ENCODE measurements at regions not wholly inside any gene's neighbourhood (a gene's known extent, or its start where the extent isn't known, plus 50 kb on each side); places are given as distances from the start of the nearest gene placed in this dataset.
A peak's percentile ranks its signal among the peaks of the same experiment; 100 is the strongest.

DNA sequence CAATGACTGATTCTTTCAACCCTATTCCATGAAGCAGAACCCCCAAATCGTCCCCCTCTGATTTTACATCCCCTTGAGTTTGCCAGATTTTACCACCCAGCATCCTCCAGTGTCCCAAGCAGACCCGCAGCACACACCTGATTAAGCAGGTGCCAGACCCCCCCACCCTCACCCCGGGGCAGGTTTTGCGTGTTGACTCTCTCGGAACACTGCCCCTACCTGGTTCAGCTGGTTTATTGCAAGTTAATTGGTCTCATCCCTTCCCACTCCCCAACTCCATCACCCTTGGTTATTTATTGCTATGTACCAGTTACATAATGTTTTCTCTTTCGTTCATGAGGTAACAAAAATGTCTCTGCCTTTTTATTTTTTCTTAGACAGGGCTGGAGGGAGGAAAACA is 258.4 kb downstream of the BCOR start:
- DNase-seq, result no peak
- Histone ChIP-seq H3K27ac (ENCODE audit: low read depth, low read length) (no peak overlapping the region), H3K23ac (ENCODE audit: low read length) (no peak overlapping the region), H4K8ac (ENCODE audit: low read depth, low read length) (no peak overlapping the region), H3K56ac (ENCODE audit: low read length) (no peak overlapping the region), H3K79me1 (ENCODE audit: low read length) (no peaks in the 10 kb centered on the region), H3K18ac (ENCODE audit: low read length) (no peak overlapping the region), H2AK5ac (ENCODE audit: low read length) (no peak overlapping the region), H3K27me3 (ENCODE audit: insufficient read depth, low read length, poor library complexity) (no peaks in the 10 kb centered on the region), H3K9ac (ENCODE audit: low read length) (no peak overlapping the region), H3K36me3 (ENCODE audit: control insufficient read depth, insufficient read depth, low read length) (no peaks in the 10 kb centered on the region), H2BK120ac (ENCODE audit: low read depth, low read length) (no peak overlapping the region), H2BK15ac (replicated peaks; ENCODE audit: low read depth) (no peak overlapping the region), H3K4me1 (ENCODE audit: control insufficient read depth, low read depth, low read length) (no peaks in the 10 kb centered on the region), H4K5ac (ENCODE audit: low read length) (no peak overlapping the region), H3K4me2 (ENCODE audit: low read length) (no peak overlapping the region), H3K4ac (ENCODE audit: low read depth, low read length) (no peak overlapping the region), H3K4me3 (ENCODE audit: low read length) (no peak overlapping the region), H2BK5ac (ENCODE audit: low read length) (no peak overlapping the region), H3K79me2 (ENCODE audit: control insufficient read depth, insufficient read depth, low read length) (no peaks in the 10 kb centered on the region)
- WGBS (ENCODE audit: extremely low coverage, insufficient coverage, low lambda C conversion rate), result no CpG with 5 or more reads among the region's 6 CpGs

DNA sequence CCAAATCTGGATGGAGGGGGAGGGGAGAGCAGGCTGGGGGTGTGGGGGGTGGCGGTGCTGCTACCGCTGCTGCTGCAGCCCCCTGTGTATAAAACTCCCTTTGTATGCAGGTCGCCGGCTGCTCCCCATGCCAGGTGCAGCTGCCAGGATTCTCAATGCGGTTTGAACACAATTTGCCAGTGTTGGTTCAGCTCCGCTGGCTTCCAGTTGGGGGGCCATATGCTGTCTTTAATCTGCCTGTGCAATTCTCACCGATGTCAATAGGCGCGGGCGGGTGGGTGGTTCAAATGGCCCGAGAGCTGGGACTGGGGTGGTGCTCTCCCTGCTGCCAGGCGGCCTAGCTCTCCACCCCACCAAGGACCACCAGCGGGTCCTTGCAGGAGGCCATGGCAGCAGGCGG is 257.6 kb downstream of the BCOR start:
- no peak overlapping the region for H4K5ac ChIP-seq (ENCODE audit: low read length)
- H2BK120ac ChIP-seq (ENCODE audit: low read depth, low read length), result no peak overlapping the region
- no peaks in the 10 kb centered on the region for H3K79me1 ChIP-seq (ENCODE audit: low read length)
- H3K27ac ChIP-seq (ENCODE audit: low read depth, low read length), result no peak overlapping the region
- H3K18ac ChIP-seq (ENCODE audit: low read length), result no peak overlapping the region
- H3K27me3 ChIP-seq (ENCODE audit: insufficient read depth, low read length, poor library complexity), result no peaks in the 10 kb centered on the region
- no peak overlapping the region for H3K4me3 ChIP-seq (ENCODE audit: low read length)
- no peak overlapping the region for H3K23ac ChIP-seq (ENCODE audit: low read length)
- H4K8ac ChIP-seq (ENCODE audit: low read depth, low read length), result no peak overlapping the region
- no peak for DNase-seq
- no CpG with 5 or more reads among the region's 14 CpGs for WGBS (ENCODE audit: extremely low coverage, insufficient coverage, low lambda C conversion rate)
- no peak overlapping the region for H3K4me2 ChIP-seq (ENCODE audit: low read length)
- H2AK5ac ChIP-seq (ENCODE audit: low read length), result no peak overlapping the region
- no peak overlapping the region for H2BK5ac ChIP-seq (ENCODE audit: low read length)
- H3K79me2 ChIP-seq (ENCODE audit: control insufficient read depth, insufficient read depth, low read length), result no peaks in the 10 kb centered on the region
- H3K56ac ChIP-seq (ENCODE audit: low read length), result no peak overlapping the region
- no peaks in the 10 kb centered on the region for H3K4me1 ChIP-seq (ENCODE audit: control insufficient read depth, low read depth, low read length)
- H2BK15ac ChIP-seq (replicated peaks; ENCODE audit: low read depth), result no peak overlapping the region
- no peaks in the 10 kb centered on the region for H3K36me3 ChIP-seq (ENCODE audit: control insufficient read depth, insufficient read depth, low read length)
- no peak overlapping the region for H3K4ac ChIP-seq (ENCODE audit: low read depth, low read length)
- H3K9ac ChIP-seq (ENCODE audit: low read length), result no peak overlapping the region

DNA sequence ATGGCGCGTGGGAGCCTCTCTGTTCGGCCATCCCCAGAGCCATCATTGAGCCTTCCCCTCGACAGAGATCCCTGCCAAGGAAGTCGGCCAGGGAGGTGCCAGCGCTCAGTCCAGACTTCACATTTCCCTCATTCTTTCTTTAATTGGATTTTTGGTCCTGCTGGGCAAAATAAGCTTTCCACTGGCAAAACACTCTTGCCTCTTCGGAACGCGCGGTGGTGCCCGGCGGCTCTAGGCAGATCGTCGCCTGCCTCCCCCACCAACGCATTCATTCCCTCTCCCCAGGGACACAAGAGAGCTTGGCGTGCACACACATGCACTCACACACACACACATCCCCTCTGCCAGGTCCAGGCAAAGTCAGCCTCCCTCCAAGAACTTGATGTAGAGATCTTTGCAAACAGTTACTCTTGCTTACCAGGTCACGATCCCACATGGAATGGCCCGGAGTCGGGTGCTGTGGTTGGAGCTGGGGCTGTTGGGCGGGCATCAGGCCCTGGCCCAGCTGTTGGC is 257.1 kb downstream of the BCOR start:
- no peak overlapping the region for H4K5ac ChIP-seq (ENCODE audit: low read length)
- H4K8ac ChIP-seq (ENCODE audit: low read depth, low read length), result no peak overlapping the region
- H3K79me2 ChIP-seq (ENCODE audit: control insufficient read depth, insufficient read depth, low read length), result no peaks in the 10 kb centered on the region
- no peak overlapping the region for H3K4me3 ChIP-seq (ENCODE audit: low read length)
- no peak overlapping the region for H3K4me2 ChIP-seq (ENCODE audit: low read length)
- H2BK5ac ChIP-seq (ENCODE audit: low read length), result no peak overlapping the region
- H2BK15ac ChIP-seq (replicated peaks; ENCODE audit: low read depth), result no peak overlapping the region
- no peak overlapping the region for H2BK120ac ChIP-seq (ENCODE audit: low read depth, low read length)
- no peaks in the 10 kb centered on the region for H3K4me1 ChIP-seq (ENCODE audit: control insufficient read depth, low read depth, low read length)
- H3K4ac ChIP-seq (ENCODE audit: low read depth, low read length), result no peak overlapping the region
- H2AK5ac ChIP-seq (ENCODE audit: low read length), result no peak overlapping the region
- H3K79me1 ChIP-seq (ENCODE audit: low read length), result no peaks in the 10 kb centered on the region
- no CpG with 5 or more reads among the region's 20 CpGs for WGBS (ENCODE audit: extremely low coverage, insufficient coverage, low lambda C conversion rate)
- H3K27ac ChIP-seq (ENCODE audit: low read depth, low read length), result no peak overlapping the region
- H3K9ac ChIP-seq (ENCODE audit: low read length), result no peak overlapping the region
- H3K36me3 ChIP-seq (ENCODE audit: control insufficient read depth, insufficient read depth, low read length), result no peaks in the 10 kb centered on the region
- no peak overlapping the region for H3K56ac ChIP-seq (ENCODE audit: low read length)
- no peak overlapping the region for H3K23ac ChIP-seq (ENCODE audit: low read length)
- no peak overlapping the region for H3K18ac ChIP-seq (ENCODE audit: low read length)
- no peak for DNase-seq
- H3K27me3 ChIP-seq (ENCODE audit: insufficient read depth, low read length, poor library complexity), result no peaks in the 10 kb centered on the region

DNA sequence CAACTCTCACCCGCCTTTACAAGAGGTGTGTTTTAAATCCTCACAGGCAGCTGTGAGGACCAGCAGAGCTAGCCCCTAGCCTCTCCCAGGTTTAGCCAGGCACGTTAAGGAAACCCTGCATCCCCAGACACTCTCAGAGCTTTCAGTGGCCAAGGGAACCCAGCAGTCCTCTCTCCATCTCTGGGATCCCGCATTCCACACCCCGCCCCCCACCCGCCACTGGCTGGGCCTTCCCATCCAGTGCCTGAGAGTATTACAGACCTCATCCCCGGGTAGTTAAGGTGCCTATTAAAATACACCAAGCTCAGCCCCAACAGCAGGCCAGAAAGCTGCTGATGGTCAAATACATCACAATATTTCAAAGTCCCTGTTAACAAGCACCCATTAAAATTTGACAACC is 256.2 kb downstream of the BCOR start:
- no peak overlapping the region for H3K4me3 ChIP-seq (ENCODE audit: low read length)

DNA sequence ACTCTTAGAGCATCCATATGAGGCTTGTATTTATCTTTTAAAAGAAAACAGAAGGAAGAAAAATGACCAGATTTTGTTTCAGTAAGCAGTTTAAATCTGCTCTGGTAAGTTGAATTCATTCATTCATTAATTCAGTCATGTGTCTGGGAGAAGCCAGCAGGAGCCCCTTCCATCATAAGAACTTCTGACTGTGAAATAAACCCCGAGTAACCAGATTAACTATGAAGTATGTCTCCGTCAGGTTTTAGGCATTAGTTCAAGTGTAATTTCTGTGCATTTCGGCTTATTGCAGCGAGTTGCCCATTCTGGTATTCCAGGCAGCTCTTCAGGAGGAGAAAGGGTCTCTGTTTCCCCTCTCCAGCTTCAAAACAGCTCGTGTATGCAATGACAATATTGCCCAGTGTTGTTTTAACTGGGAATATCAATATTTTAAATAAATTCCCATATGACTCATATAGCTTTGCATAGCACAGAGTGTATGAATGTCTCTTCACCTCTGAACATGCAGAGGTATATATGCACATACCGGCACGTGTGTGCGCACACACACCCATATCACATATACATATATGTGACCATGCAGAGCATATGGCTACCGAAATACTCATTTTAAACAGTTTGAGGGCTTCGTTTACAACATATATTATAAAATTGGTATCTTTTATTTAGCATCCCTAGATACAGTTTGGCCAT is 255.3 kb downstream of the BCOR start:
- Histone ChIP-seq H3K56ac (ENCODE audit: low read length) (no peak overlapping the region), H2AK5ac (ENCODE audit: low read length) (no peak overlapping the region), H3K79me2 (ENCODE audit: control insufficient read depth, insufficient read depth, low read length) (no peaks in the 10 kb centered on the region), H2BK15ac (replicated peaks; ENCODE audit: low read depth) (no peak overlapping the region), H3K27ac (ENCODE audit: low read depth, low read length) (no peak overlapping the region), H2BK5ac (ENCODE audit: low read length) (no peak overlapping the region), H4K5ac (ENCODE audit: low read length) (no peak overlapping the region), H3K18ac (ENCODE audit: low read length) (no peak overlapping the region), H4K8ac (ENCODE audit: low read depth, low read length) (no peak overlapping the region), H3K79me1 (ENCODE audit: low read length) (no peaks in the 10 kb centered on the region), H3K36me3 (ENCODE audit: control insufficient read depth, insufficient read depth, low read length) (no peaks in the 10 kb centered on the region), H3K4ac (ENCODE audit: low read depth, low read length) (no peak overlapping the region), H3K27me3 (ENCODE audit: insufficient read depth, low read length, poor library complexity) (no peaks in the 10 kb centered on the region), H2BK120ac (ENCODE audit: low read depth, low read length) (no peak overlapping the region), H3K23ac (ENCODE audit: low read length) (no peak overlapping the region), H3K4me3 (ENCODE audit: low read length) (no peak overlapping the region), H3K4me2 (ENCODE audit: low read length) (no peak overlapping the region), H3K9ac (ENCODE audit: low read length) (no peak overlapping the region), H3K4me1 (ENCODE audit: control insufficient read depth, low read depth, low read length) (no peaks in the 10 kb centered on the region)
- no peak for DNase-seq
- no CpG with 5 or more reads among the region's 10 CpGs for WGBS (ENCODE audit: extremely low coverage, insufficient coverage, low lambda C conversion rate)

More for the DNA sequence above, 256.2 kb downstream of the BCOR start:
- DNase-seq, result no peak
- Histone ChIP-seq H4K8ac (ENCODE audit: low read depth, low read length) (no peak overlapping the region), H3K4me2 (ENCODE audit: low read length) (no peak overlapping the region), H3K36me3 (ENCODE audit: control insufficient read depth, insufficient read depth, low read length) (no peaks in the 10 kb centered on the region), H2AK5ac (ENCODE audit: low read length) (no peak overlapping the region), H3K27me3 (ENCODE audit: insufficient read depth, low read length, poor library complexity) (no peaks in the 10 kb centered on the region), H3K79me2 (ENCODE audit: control insufficient read depth, insufficient read depth, low read length) (no peaks in the 10 kb centered on the region), H3K9ac (ENCODE audit: low read length) (no peak overlapping the region), H2BK5ac (ENCODE audit: low read length) (no peak overlapping the region), H2BK120ac (ENCODE audit: low read depth, low read length) (no peak overlapping the region), H3K23ac (ENCODE audit: low read length) (no peak overlapping the region), H3K18ac (ENCODE audit: low read length) (no peak overlapping the region), H3K56ac (ENCODE audit: low read length) (peak overlapping the region; percentile 34), H3K27ac (ENCODE audit: low read depth, low read length) (no peak overlapping the region), H2BK15ac (replicated peaks; ENCODE audit: low read depth) (no peak overlapping the region), H3K4me1 (ENCODE audit: control insufficient read depth, low read depth, low read length) (no peaks in the 10 kb centered on the region), H3K79me1 (ENCODE audit: low read length) (no peaks in the 10 kb centered on the region), H3K4ac (ENCODE audit: low read depth, low read length) (no peak overlapping the region), H4K5ac (ENCODE audit: low read length) (no peak overlapping the region)
- WGBS (ENCODE audit: extremely low coverage, insufficient coverage, low lambda C conversion rate), result no CpG with 5 or more reads among the region's 6 CpGs

DNA sequence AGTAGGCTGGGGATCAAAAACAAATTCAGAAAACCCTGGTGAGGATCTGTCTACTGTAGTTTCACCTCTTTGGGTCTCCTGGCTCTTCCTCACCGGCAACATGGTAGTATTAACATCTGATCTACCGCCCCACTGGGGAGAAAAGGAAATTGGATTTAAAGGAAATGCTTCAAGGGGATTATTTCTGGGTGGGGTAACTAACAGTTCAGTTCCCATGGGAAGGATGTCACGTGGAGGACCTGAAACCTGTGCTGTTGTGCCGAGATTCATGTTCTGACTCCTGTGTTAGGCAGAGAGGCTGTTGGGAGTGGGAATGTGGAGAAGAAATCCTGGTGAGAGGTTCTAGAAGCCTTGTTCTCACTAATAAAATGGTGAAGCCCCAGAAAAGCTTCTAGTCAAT is 254.4 kb downstream of the BCOR start:
- WGBS (ENCODE audit: extremely low coverage, insufficient coverage, low lambda C conversion rate), result no CpG with 5 or more reads among the region's 4 CpGs
- Histone ChIP-seq H3K36me3 (ENCODE audit: control insufficient read depth, insufficient read depth, low read length) (no peaks in the 10 kb centered on the region), H3K18ac (ENCODE audit: low read length) (no peak overlapping the region), H3K4ac (ENCODE audit: low read depth, low read length) (no peak overlapping the region), H3K4me2 (ENCODE audit: low read length) (no peak overlapping the region), H2BK120ac (ENCODE audit: low read depth, low read length) (no peak overlapping the region), H2BK5ac (ENCODE audit: low read length) (no peak overlapping the region), H3K79me2 (ENCODE audit: control insufficient read depth, insufficient read depth, low read length) (no peaks in the 10 kb centered on the region), H3K56ac (ENCODE audit: low read length) (no peak overlapping the region), H3K27ac (ENCODE audit: low read depth, low read length) (no peak overlapping the region), H3K4me3 (ENCODE audit: low read length) (no peak overlapping the region), H3K23ac (ENCODE audit: low read length) (no peak overlapping the region), H4K5ac (ENCODE audit: low read length) (no peak overlapping the region), H2AK5ac (ENCODE audit: low read length) (no peak overlapping the region), H4K8ac (ENCODE audit: low read depth, low read length) (no peak overlapping the region), H2BK15ac (replicated peaks; ENCODE audit: low read depth) (no peak overlapping the region), H3K79me1 (ENCODE audit: low read length) (no peaks in the 10 kb centered on the region), H3K27me3 (ENCODE audit: insufficient read depth, low read length, poor library complexity) (no peaks in the 10 kb centered on the region), H3K4me1 (ENCODE audit: control insufficient read depth, low read depth, low read length) (no peaks in the 10 kb centered on the region), H3K9ac (ENCODE audit: low read length) (no peak overlapping the region)
- DNase-seq, result no peak
